GM13976 (cell line): ENCODE measurements at regions not wholly inside any gene's neighbourhood (a gene's known extent, or its start where the extent isn't known, plus 50 kb on each side); places are given as distances from the start of the nearest gene placed in this dataset.
"Not testable (repeated sequence)": the region's sequence is repeated elsewhere in the genome, so short reads cannot be mapped to it uniquely, and the experiment has no call there.

Experiments used
- DNase-seq: peaks from one replicate; pipeline ENCODE4 v3.0.0; 2012; ENCODE audit warnings: low spot score
- in situ Hi-C: fragments of 300-500 bp; cut with MboI; formaldehyde crosslinking; loops from one replicate; pipeline ENCODE4 v1.12.0; 2022; ENCODE audit warnings: low sequenced_read_pairs, mixed read lengths, inconsistent platforms; ENCODE audit not compliant: unreplicated experiment
- TF ChIP-seq, protein P1 (sequence below): IDR thresholded peaks from 2 replicates; pipeline ENCODE4 v1.5.1; 2012; ENCODE audit warnings: borderline replicate concordance, mild to moderate bottlenecking; ENCODE audit not compliant: insufficient read depth; ENCODE audit errors: extremely low read depth, missing control alignments, control extremely low read depth

- no peak for DNase-seq
- TF ChIP-seq, protein P1, sequence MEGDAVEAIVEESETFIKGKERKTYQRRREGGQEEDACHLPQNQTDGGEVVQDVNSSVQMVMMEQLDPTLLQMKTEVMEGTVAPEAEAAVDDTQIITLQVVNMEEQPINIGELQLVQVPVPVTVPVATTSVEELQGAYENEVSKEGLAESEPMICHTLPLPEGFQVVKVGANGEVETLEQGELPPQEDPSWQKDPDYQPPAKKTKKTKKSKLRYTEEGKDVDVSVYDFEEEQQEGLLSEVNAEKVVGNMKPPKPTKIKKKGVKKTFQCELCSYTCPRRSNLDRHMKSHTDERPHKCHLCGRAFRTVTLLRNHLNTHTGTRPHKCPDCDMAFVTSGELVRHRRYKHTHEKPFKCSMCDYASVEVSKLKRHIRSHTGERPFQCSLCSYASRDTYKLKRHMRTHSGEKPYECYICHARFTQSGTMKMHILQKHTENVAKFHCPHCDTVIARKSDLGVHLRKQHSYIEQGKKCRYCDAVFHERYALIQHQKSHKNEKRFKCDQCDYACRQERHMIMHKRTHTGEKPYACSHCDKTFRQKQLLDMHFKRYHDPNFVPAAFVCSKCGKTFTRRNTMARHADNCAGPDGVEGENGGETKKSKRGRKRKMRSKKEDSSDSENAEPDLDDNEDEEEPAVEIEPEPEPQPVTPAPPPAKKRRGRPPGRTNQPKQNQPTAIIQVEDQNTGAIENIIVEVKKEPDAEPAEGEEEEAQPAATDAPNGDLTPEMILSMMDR, result no peak
- in situ Hi-C loops, result no loop called here
Observed at GRCh38 chr4:28106155-28106554, 1245.5 kb downstream of the STIM2 start.

DNA sequence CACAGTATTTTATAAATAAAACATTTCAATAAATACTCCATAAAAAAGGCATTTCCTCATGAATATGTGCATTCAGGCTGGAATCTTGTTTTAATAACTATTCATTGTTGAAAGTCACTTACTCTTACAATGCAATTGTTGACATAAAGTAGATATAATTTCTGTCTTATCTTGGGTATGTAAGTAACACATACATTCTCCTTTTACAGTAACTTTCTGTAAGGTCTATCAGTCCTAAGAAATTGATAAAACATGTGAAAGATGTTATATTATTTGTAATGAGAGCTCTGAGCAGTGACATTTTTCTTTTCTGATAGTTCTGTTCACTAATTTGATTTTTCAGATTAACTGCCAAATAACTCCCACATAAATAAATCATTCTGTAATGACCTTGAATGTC, 1249.2 kb downstream of the STIM2 start:
- in situ Hi-C loops, result no loop called here
- no peak for DNase-seq
- TF ChIP-seq, protein P1, result no peak

- DNase-seq, in situ Hi-C loops: not testable (repeated sequence)
Observed at GRCh38 chr4:28112691-28113335, 1252.2 kb downstream of the STIM2 start.

GRCh38 chr4:28113586-28113985, 1252.9 kb downstream of the STIM2 start:
- in situ Hi-C loops, DNase-seq: not testable (repeated sequence)

DNA sequence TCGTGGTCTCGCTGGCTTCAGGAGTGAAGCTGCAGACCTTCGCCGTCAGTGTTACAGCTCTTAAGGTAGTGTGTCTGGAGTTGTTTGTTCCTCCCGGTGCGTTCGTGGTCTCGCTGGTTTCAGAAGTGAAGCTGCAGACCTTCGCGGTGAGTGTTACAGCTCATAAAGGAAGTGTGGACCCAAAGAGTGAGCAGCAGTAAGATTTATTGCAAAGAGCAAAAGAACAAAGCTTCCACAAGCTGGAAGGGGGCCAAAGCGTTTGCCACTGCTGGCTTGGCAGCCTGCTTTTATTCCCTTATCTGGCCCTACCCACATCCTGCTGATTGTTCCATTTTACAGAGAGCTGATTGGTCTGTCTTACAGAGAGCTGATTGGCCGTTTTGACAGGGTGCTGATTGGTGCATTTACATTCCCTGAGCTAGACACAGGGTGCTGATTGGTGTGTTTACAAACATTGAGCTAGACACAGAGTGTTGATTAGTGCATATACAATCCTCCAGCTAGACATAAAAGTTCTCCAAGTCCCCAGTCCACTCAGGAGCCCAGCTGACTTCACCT, 1256.0 kb downstream of the STIM2 start:
- DNase-seq, in situ Hi-C loops: not testable (repeated sequence)

DNA sequence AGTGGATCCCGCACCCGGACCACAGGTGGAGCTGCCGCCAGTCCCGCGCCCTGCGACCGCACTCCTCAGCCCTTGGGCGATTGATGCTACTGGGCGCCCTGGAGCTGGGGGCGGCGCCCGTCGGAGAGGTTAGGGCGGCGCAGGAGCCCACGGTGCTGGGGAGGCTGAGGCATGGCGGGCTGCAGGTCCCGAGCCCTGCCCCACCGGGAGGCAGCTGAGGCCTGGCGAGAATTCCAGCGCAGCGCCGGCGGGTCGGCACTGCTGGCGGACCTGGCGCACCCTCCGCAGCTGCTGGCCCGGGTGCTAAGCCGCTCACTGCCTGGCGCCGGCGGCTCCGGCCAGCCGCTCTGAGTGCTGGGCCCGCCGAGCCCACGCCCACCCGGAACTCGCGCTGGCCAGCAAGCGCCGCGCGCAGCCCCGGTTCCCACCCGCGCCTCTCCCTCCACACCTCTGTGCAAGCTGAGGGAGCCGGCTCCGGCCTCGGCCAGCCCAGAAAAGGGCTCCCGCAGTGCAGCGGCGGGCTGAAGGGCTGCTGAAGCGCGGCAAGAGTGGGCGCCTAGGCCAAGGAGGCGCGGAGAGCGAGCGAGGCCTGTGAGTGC, 1256.5 kb downstream of the STIM2 start:
- in situ Hi-C loops, result no loop called here
- no peak for DNase-seq
- TF ChIP-seq, protein P1, result no peak

GRCh38 chr4:28146191-28146590, 1285.5 kb downstream of the STIM2 start:
- in situ Hi-C loops, result no loop called here
- TF ChIP-seq, protein P1, result no peak
- DNase-seq, result no peak

DNA sequence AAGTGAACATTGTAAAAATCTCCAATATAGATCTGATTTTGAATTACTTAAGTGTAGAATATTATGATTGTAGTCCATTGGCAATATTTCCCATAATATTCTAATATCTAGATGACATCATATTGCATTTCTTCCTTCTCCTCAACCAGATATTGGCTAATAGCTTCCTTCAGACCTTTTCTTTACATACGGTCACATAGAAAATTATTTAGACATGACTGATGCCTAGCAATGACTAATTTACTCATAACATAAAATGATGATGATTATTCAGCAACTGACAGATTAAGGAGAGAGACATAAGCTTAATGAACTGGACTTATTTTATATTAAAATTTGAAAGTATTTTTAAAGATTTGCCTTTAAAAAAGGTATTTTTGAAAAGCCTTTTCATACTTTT, 1287.6 kb downstream of the STIM2 start:
- in situ Hi-C loops, result no loop called here

More for the DNA sequence above, 1287.6 kb downstream of the STIM2 start:
- TF ChIP-seq, protein P1, result no peak
- DNase-seq, result no peak
